ENCODE measurements at regions not wholly inside any gene's neighbourhood (a gene's known extent, or its start where the extent isn't known, plus 50 kb on each side); places are given as distances from the start of the nearest gene placed in this dataset.

DNA sequence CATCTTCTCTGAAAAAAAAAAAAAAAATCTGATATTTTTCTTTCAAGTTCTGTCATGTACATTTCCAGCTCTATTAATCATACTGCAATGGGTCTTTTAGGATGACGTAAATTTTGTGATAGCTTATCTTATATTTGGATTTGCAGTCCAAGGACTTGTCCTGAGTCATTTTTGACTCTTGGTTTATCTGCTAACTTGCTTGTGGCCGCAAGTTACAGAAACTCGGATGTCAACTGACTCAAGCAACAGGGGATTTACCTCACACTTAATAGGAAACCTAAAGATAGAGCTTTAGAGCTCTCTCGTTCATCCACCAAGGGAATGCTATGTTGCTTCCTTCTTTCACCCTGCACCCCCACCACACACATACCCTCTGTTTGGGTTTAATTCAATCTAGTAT is 1433.8 kb upstream of the TENM3 start:
- TF ChIP-seq POLR2AphosphoS5 (IDR thresholded peaks at IDR 0.05; ENCODE audit: insufficient read depth in 1 of 2, low read depth in 1 of 2) = no peak
- no peak for TF ChIP-seq CTCF (IDR thresholded peaks at IDR 0.05)
- TF ChIP-seq POLR2A (IDR thresholded peaks at IDR 0.05) = no peak

Measured in vagina (tissue), 2 donors.